Heart right ventricle (tissue), 16 donors: ENCODE measurements at regions not wholly inside any gene's neighbourhood (a gene's known extent, or its start where the extent isn't known, plus 50 kb on each side); places are given as distances from the start of the nearest gene placed in this dataset.
A peak's percentile ranks its signal among the peaks of the same experiment; 100 is the strongest.

ENCODE experiments used
- ATAC-seq, 8 donors: fragments of 200-7000 bp; cut with Tn5 transposase; one replicate each; pipeline ENCODE4 v1.9.1; 2020; ENCODE audit warnings: mild to moderate bottlenecking in 8 of 8, moderate library complexity in 8 of 8, moderate number of reproducible peaks in 1 of 8
- DNase-seq, 2 donors: peaks; one replicate each; pipeline ENCODE4 v3.0.0-alpha.2; 2020
- H3K27ac ChIP-seq, 10 donors: fragments of 200-600 bp; sonication (generic) in 2 of 10; one replicate each; pipeline versions ENCODE4 v1.5.0 to v1.8.0; 2020 to 2022; ENCODE audit warnings: mild to moderate bottlenecking in 3 of 10
- H3K27me3 ChIP-seq, 7 donors: fragments of 200-600 bp; one replicate each; pipeline ENCODE4 v1.8.0; 2021 to 2022; ENCODE audit warnings: mild to moderate bottlenecking in 2 of 7
- H3K36me3 ChIP-seq, 9 donors: fragments of 200-600 bp; sonication (generic) in 1 of 9; one replicate each; pipeline versions ENCODE4 v1.5.0 to v1.8.0; 2020 to 2022; ENCODE audit warnings: mild to moderate bottlenecking in 2 of 9
- H3K4me1 ChIP-seq, 9 donors: fragments of 200-600 bp; sonication (generic) in 1 of 9; one replicate each; pipeline versions ENCODE4 v1.5.0 to v1.8.0; 2020 to 2022; ENCODE audit warnings: mild to moderate bottlenecking in 4 of 9
- H3K4me3 ChIP-seq, 10 donors: fragments of 200-600 bp; sonication (generic) in 2 of 10; one replicate each; pipeline versions ENCODE4 v1.5.0 to v1.8.0; 2020 to 2022; ENCODE audit warnings: mild to moderate bottlenecking in 7 of 10, moderate library complexity in 2 of 10
- H3K9me3 ChIP-seq, 11 donors: fragments of 200-600 bp in 10 of 11; sonication (generic) in 2 of 11; one replicate each; pipeline versions ENCODE4 v1.5.0 to v1.8.0; 2013 to 2022; ENCODE audit warnings: mild to moderate bottlenecking in 2 of 11, control low read depth in 1 of 11, moderate library complexity in 1 of 11
- CTCF ChIP-seq, 9 donors: fragments of 200-600 bp; sonication (generic) in 2 of 9; IDR thresholded peaks; one replicate each; pipeline versions ENCODE4 v1.5.0 to v1.8.0; 2021 to 2022; ENCODE audit warnings: antibody characterized with exemption in 9 of 9, mild to moderate bottlenecking in 5 of 9, moderate library complexity in 1 of 9
- WGBS, 2 donors: extraction: QIAGEN DNeasy Blood & Tissue Kit; methylation state at CpG; one replicate each; pipeline ENCODE4 v1.1.7; 2013; ENCODE audit warnings: inconsistent platforms in 1 of 2; 5-methylcytosine and 5-hydroxymethylcytosine counted together
- intact Hi-C, 10 donors: fragments of 100-400 bp; cut with DNase I; formaldehyde crosslinking; loops; one replicate each; pipeline versions ENCODE4 v1.11.1 to v1.14.2; 2022
- donor health status: Arrhythmogenic right ventricular cardiomyopathy.
- donor health status: ischemic (EF 13 %, LVEDD 7.1; RV severe dilation, severe dysfunction).
- donor health status: healthy with polysubstance abuse.
- donor health status: DM: no; HTN: yes; CAD: no.
- donor health status: DM: no; HTN: no; CAD: no.
- donor health status: ischemic (EF 25% LVEDD 6.9; RV normal size, moderate dysfunction).
- donor health status: ischemic (EF 25% LVEDD 5.7; RV mildly dilated, moderate dysfunction).
- donor health status: healthy.
- donor health status: DM: yes; HTN: yes; CAD: no.
- donor health status: Ischemic cardiomyopathy.
- donor health status: ischemic (EF 35%, LVEDD 5.7; RV mildly dilated, moderate dysfunction).
- donor health status: nonischemic (EF 11% LVEDD 7.7; RV severe dilation, severe dysfunction).
- donor health status: DM: yes; HTN: yes; CAD: no.
- donor health status: PGD.
- donor health status: ischemic (EF 29% LVEDD 5.4; RV normal size, mild dysfunction).
- donor health status: nonischemic (EF 23%, LVEDD 6.1; RV moderate dilation, normal function).

GRCh38 chr6:74065705-74066104 is 369.7 kb downstream of the CD109 start:
- ATAC-seq = peak in 3 of 8 donors; percentile 55 to 80 (median 59)
- Histone ChIP-seq H3K27me3 (no peaks in the 10 kb centered on the region), H3K36me3 (no peaks in the 10 kb centered on the region), H3K9me3 (no peaks in the 10 kb centered on the region), H3K27ac (peak overlapping the region in 1 of 10 donors; percentile 45), H3K4me1 (peaks cover 0 to 4% (median 0%) of the 10 kb centered on the region in 9 donors), H3K4me3 (no peak overlapping the region)
- 51 to 59% methylated on average over 1 of the region's 1 CpG for WGBS, 2 donors
- intact Hi-C loops = no loop called here
- TF ChIP-seq CTCF (IDR thresholded peaks at IDR 0.05) = no peak
- DNase-seq = peak in 1 of 2 donors; percentile 16

GRCh38 chr6:74063391-74063790 is 367.4 kb downstream of the CD109 start:
- Histone ChIP-seq H3K4me3 (no peak overlapping the region), H3K9me3 (peaks cover 0 to 7% (median 0%) of the 10 kb centered on the region in 11 donors), H3K27ac (no peak overlapping the region), H3K27me3 (no peaks in the 10 kb centered on the region), H3K4me1 (peaks cover 0 to 4% (median 0%) of the 10 kb centered on the region in 9 donors), H3K36me3 (no peaks in the 10 kb centered on the region)
- ATAC-seq (no peak), DNase-seq (no peak)
- intact Hi-C loops = no loop called here
- TF ChIP-seq CTCF (IDR thresholded peaks at IDR 0.05) = no peak

GRCh38 chr6:74061201-74061600 is 365.2 kb downstream of the CD109 start:
- DNase-seq (no peak), ATAC-seq (no peak)
- Histone ChIP-seq H3K4me3 (no peak overlapping the region), H3K9me3 (peaks cover 0 to 13% (median 0%) of the 10 kb centered on the region in 11 donors), H3K27ac (no peak overlapping the region), H3K27me3 (no peaks in the 10 kb centered on the region), H3K36me3 (no peaks in the 10 kb centered on the region), H3K4me1 (peaks cover 0 to 4% (median 0%) of the 10 kb centered on the region in 9 donors)
- intact Hi-C loops = no loop called here
- TF ChIP-seq CTCF (IDR thresholded peaks at IDR 0.05) = no peak
- WGBS, 2 donors = 33 to 82% methylated on average over 1 of the region's 1 CpG

GRCh38 chr6:74060354-74060753 is 364.4 kb downstream of the CD109 start:
- Histone ChIP-seq H3K27ac (no peak overlapping the region), H3K9me3 (peaks cover 0 to 13% (median 0%) of the 10 kb centered on the region in 11 donors), H3K4me1 (no peaks in the 10 kb centered on the region), H3K36me3 (no peaks in the 10 kb centered on the region), H3K4me3 (no peak overlapping the region), H3K27me3 (no peaks in the 10 kb centered on the region)
- no peak for DNase-seq
- intact Hi-C loops = no loop called here
- ATAC-seq = no peak
- WGBS, 2 donors = 88 to 91% methylated on average over 2 of the region's 2 CpGs
- TF ChIP-seq CTCF (IDR thresholded peaks at IDR 0.05) = no peak
